ENCODE measurements at regions not wholly inside any gene's neighbourhood (a gene's known extent, or its start where the extent isn't known, plus 50 kb on each side); places are given as distances from the start of the nearest gene placed in this dataset.
A peak's percentile ranks its signal among the peaks of the same experiment; 100 is the strongest.
"Not testable (repeated sequence)": the region's sequence is repeated elsewhere in the genome, so short reads cannot be mapped to it uniquely, and the experiment has no call there.

- peaks cover 36% of the 10 kb centered on the region for H3K27me3 ChIP-seq (ENCODE audit: control insufficient read depth, insufficient read depth, low read length)
- no peaks in the 10 kb centered on the region for H3K36me3 ChIP-seq (ENCODE audit: control insufficient read depth, insufficient read depth, low read length)
- H3K9me3 ChIP-seq (replicated peaks; ENCODE audit: control insufficient read depth, low read depth, low read length) = no peaks in the 10 kb centered on the region
- no CpG with 5 or more reads among the region's 3 CpGs for WGBS (ENCODE audit: insufficient coverage)
- no peak overlapping the region for H3K4me3 ChIP-seq (ENCODE audit: low read length)
- no peak overlapping the region for H3K27ac ChIP-seq (ENCODE audit: low read length)
- DNase-seq = no peak
- peaks cover 2% of the 10 kb centered on the region for H3K4me1 ChIP-seq (ENCODE audit: control insufficient read depth, insufficient read depth, low read length)
Measured at GRCh38 chrX:13955975-13956374, 73.7 kb downstream of the GEMIN8 start.

- WGBS (ENCODE audit: insufficient coverage) = 84% methylated on average over 4 of the region's 6 CpGs
- no peaks in the 10 kb centered on the region for H3K36me3 ChIP-seq (ENCODE audit: control insufficient read depth, insufficient read depth, low read length)
- no peak overlapping the region for H3K27ac ChIP-seq (ENCODE audit: low read length)
- no peaks in the 10 kb centered on the region for H3K9me3 ChIP-seq (replicated peaks; ENCODE audit: control insufficient read depth, low read depth, low read length)
- peaks cover 2% of the 10 kb centered on the region for H3K4me1 ChIP-seq (ENCODE audit: control insufficient read depth, insufficient read depth, low read length)
- no peak overlapping the region for H3K4me3 ChIP-seq (ENCODE audit: low read length)
- H3K27me3 ChIP-seq (ENCODE audit: control insufficient read depth, insufficient read depth, low read length) = peaks cover 32% of the 10 kb centered on the region
- DNase-seq = no peak
Measured at GRCh38 chrX:13955095-13955647, 74.5 kb downstream of the GEMIN8 start.

GRCh38 chrX:13952581-13952980, 77.1 kb downstream of the GEMIN8 start:
- no peak overlapping the region for H3K27ac ChIP-seq (ENCODE audit: low read length)
- H3K4me1 ChIP-seq (ENCODE audit: control insufficient read depth, insufficient read depth, low read length) = peaks cover 2% of the 10 kb centered on the region
- no peaks in the 10 kb centered on the region for H3K9me3 ChIP-seq (replicated peaks; ENCODE audit: control insufficient read depth, low read depth, low read length)
- H3K36me3 ChIP-seq (ENCODE audit: control insufficient read depth, insufficient read depth, low read length) = no peaks in the 10 kb centered on the region
- peak; percentile 19 for DNase-seq
- peaks cover 26% of the 10 kb centered on the region for H3K27me3 ChIP-seq (ENCODE audit: control insufficient read depth, insufficient read depth, low read length)
- 44% methylated on average over 3 of the region's 5 CpGs for WGBS (ENCODE audit: insufficient coverage)
- H3K4me3 ChIP-seq (ENCODE audit: low read length) = no peak overlapping the region

- DNase-seq; H3K4me1 ChIP-seq (ENCODE audit: control insufficient read depth, insufficient read depth, low read length); H3K27ac ChIP-seq (ENCODE audit: low read length); H3K9me3 ChIP-seq (replicated peaks; ENCODE audit: control insufficient read depth, low read depth, low read length); H3K4me3 ChIP-seq (ENCODE audit: low read length); H3K36me3 ChIP-seq (ENCODE audit: control insufficient read depth, insufficient read depth, low read length): not testable (repeated sequence)
- WGBS (ENCODE audit: insufficient coverage) = no CpG with 5 or more reads among the region's 6 CpGs
- H3K27me3 ChIP-seq (ENCODE audit: control insufficient read depth, insufficient read depth, low read length) = peaks cover 24% of the 10 kb centered on the region
Measured at GRCh38 chrX:13946223-13946622, 83.5 kb downstream of the GEMIN8 start.

- no CpG with 5 or more reads among the region's 3 CpGs for WGBS (ENCODE audit: insufficient coverage)
- peaks cover 24% of the 10 kb centered on the region for H3K27me3 ChIP-seq (ENCODE audit: control insufficient read depth, insufficient read depth, low read length)
- not testable (repeated sequence) for H3K4me1 ChIP-seq (ENCODE audit: control insufficient read depth, insufficient read depth, low read length); H3K27ac ChIP-seq (ENCODE audit: low read length); H3K9me3 ChIP-seq (replicated peaks; ENCODE audit: control insufficient read depth, low read depth, low read length); DNase-seq; H3K36me3 ChIP-seq (ENCODE audit: control insufficient read depth, insufficient read depth, low read length); H3K4me3 ChIP-seq (ENCODE audit: low read length)
Measured at GRCh38 chrX:13945787-13946186, 83.9 kb downstream of the GEMIN8 start.

GRCh38 chrX:13940671-13941070, 89.0 kb downstream of the GEMIN8 start:
- DNase-seq = no peak
- Histone ChIP-seq H3K36me3 (ENCODE audit: control insufficient read depth, insufficient read depth, low read length) (no peaks in the 10 kb centered on the region), H3K4me3 (ENCODE audit: low read length) (no peak overlapping the region), H3K27me3 (ENCODE audit: control insufficient read depth, insufficient read depth, low read length) (peaks cover 44% of the 10 kb centered on the region), H3K4me1 (ENCODE audit: control insufficient read depth, insufficient read depth, low read length) (peaks cover 6% of the 10 kb centered on the region), H3K9me3 (replicated peaks; ENCODE audit: control insufficient read depth, low read depth, low read length) (no peaks in the 10 kb centered on the region), H3K27ac (ENCODE audit: low read length) (no peak overlapping the region)
- no CpG with 5 or more reads among the region's 2 CpGs for WGBS (ENCODE audit: insufficient coverage)

- no peak overlapping the region for H3K27ac ChIP-seq (ENCODE audit: low read length)
- WGBS (ENCODE audit: insufficient coverage) = 20% methylated on average over 2 of the region's 6 CpGs
- peaks cover 6% of the 10 kb centered on the region for H3K4me1 ChIP-seq (ENCODE audit: control insufficient read depth, insufficient read depth, low read length)
- H3K36me3 ChIP-seq (ENCODE audit: control insufficient read depth, insufficient read depth, low read length) = no peaks in the 10 kb centered on the region
- H3K27me3 ChIP-seq (ENCODE audit: control insufficient read depth, insufficient read depth, low read length) = peaks cover 45% of the 10 kb centered on the region
- peak; percentile 84 for DNase-seq
- H3K9me3 ChIP-seq (replicated peaks; ENCODE audit: control insufficient read depth, low read depth, low read length) = no peaks in the 10 kb centered on the region
- H3K4me3 ChIP-seq (ENCODE audit: low read length) = no peak overlapping the region
Measured at GRCh38 chrX:13939741-13940597, 89.7 kb downstream of the GEMIN8 start.

GRCh38 chrX:13938829-13939530, 90.7 kb downstream of the GEMIN8 start:
- Histone ChIP-seq H3K4me3 (ENCODE audit: low read length) (peak overlapping the region; percentile 58), H3K27me3 (ENCODE audit: control insufficient read depth, insufficient read depth, low read length) (peaks cover 47% of the 10 kb centered on the region), H3K27ac (ENCODE audit: low read length) (peak overlapping the region; percentile 55), H3K4me1 (ENCODE audit: control insufficient read depth, insufficient read depth, low read length) (peaks cover 6% of the 10 kb centered on the region), H3K36me3 (ENCODE audit: control insufficient read depth, insufficient read depth, low read length) (no peaks in the 10 kb centered on the region), H3K9me3 (replicated peaks; ENCODE audit: control insufficient read depth, low read depth, low read length) (no peaks in the 10 kb centered on the region)
- DNase-seq = no peak
- WGBS (ENCODE audit: insufficient coverage) = 4% methylated on average over 25 of the region's 29 CpGs

- no peaks in the 10 kb centered on the region for H3K36me3 ChIP-seq (ENCODE audit: control insufficient read depth, insufficient read depth, low read length)
- peaks cover 47% of the 10 kb centered on the region for H3K27me3 ChIP-seq (ENCODE audit: control insufficient read depth, insufficient read depth, low read length)
- H3K9me3 ChIP-seq (replicated peaks; ENCODE audit: control insufficient read depth, low read depth, low read length) = no peaks in the 10 kb centered on the region
- peak; percentile 64 for DNase-seq
- H3K4me1 ChIP-seq (ENCODE audit: control insufficient read depth, insufficient read depth, low read length) = peaks cover 6% of the 10 kb centered on the region
- WGBS (ENCODE audit: insufficient coverage) = under 1% methylated on average over 84 of the region's 91 CpGs
- H3K27ac ChIP-seq (ENCODE audit: low read length) = peak overlapping the region; percentile 55
- H3K4me3 ChIP-seq (ENCODE audit: low read length) = peak overlapping the region; percentile 58
Measured at GRCh38 chrX:13938051-13938828, 91.5 kb downstream of the GEMIN8 start.
